IPS-NIHi11 (cell line): ENCODE measurements at regions not wholly inside any gene's neighbourhood (a gene's known extent, or its start where the extent isn't known, plus 50 kb on each side); places are given as distances from the start of the nearest gene placed in this dataset.

Experiments used
- DNase-seq: peaks from one replicate; pipeline ENCODE4 v3.0.0; 2012; ENCODE audit warnings: mixed read lengths, low spot score

- DNase-seq: no peak
These were observed 549.6 kb upstream of the CITED2 start for GRCh38 chr6:139923964-139924475.

- DNase-seq: no peak
These were observed 547.8 kb upstream of the CITED2 start for GRCh38 chr6:139922236-139922635.

GRCh38 chr6:139920776-139921100, 546.3 kb upstream of the CITED2 start:
- no peak for DNase-seq

GRCh38 chr6:139920027-139920775, 545.8 kb upstream of the CITED2 start:
- no peak for DNase-seq

- no peak for DNase-seq
These were observed 544.9 kb upstream of the CITED2 start for GRCh38 chr6:139919107-139920026.

- DNase-seq: no peak
These were observed 543.6 kb upstream of the CITED2 start for GRCh38 chr6:139917951-139918630.

GRCh38 chr6:139914910-139915309, 540.5 kb upstream of the CITED2 start:
- no peak for DNase-seq

GRCh38 chr6:139912735-139913400, 538.4 kb upstream of the CITED2 start:
- no peak for DNase-seq

- DNase-seq: no peak
These were observed 535.5 kb upstream of the CITED2 start for GRCh38 chr6:139909992-139910391.

GRCh38 chr6:139905404-139906052, 531.1 kb upstream of the CITED2 start:
- DNase-seq: no peak

- DNase-seq: no peak
These were observed 530.1 kb upstream of the CITED2 start for GRCh38 chr6:139904568-139904967.

GRCh38 chr6:139904158-139904533, 529.7 kb upstream of the CITED2 start:
- no peak for DNase-seq

- no peak for DNase-seq
These were observed 529.1 kb upstream of the CITED2 start for GRCh38 chr6:139903411-139904157.

GRCh38 chr6:139895205-139895793, 520.9 kb upstream of the CITED2 start:
- DNase-seq: no peak

- no peak for DNase-seq
These were observed 519.8 kb upstream of the CITED2 start for GRCh38 chr6:139894271-139894670.

- no peak for DNase-seq
These were observed 517.0 kb upstream of the CITED2 start for GRCh38 chr6:139891471-139891870.

GRCh38 chr6:139888681-139889122, 514.3 kb upstream of the CITED2 start:
- DNase-seq: peak; percentile 43

GRCh38 chr6:139887275-139887674, 512.8 kb upstream of the CITED2 start:
- DNase-seq: no peak

- no peak for DNase-seq
These were observed 511.9 kb upstream of the CITED2 start for GRCh38 chr6:139886396-139886795.

GRCh38 chr6:139885909-139886308, 511.5 kb upstream of the CITED2 start:
- no peak for DNase-seq
